Left lung (tissue), 4 donors: ENCODE measurements at regions not wholly inside any gene's neighbourhood (a gene's known extent, or its start where the extent isn't known, plus 50 kb on each side); places are given as distances from the start of the nearest gene placed in this dataset.

Experiments
- ATAC-seq: fragments of 200-7000 bp; cut with Tn5 transposase; one replicate; pipeline ENCODE4 v1.9.1; 2020; ENCODE audit warnings: moderate library complexity
- DNase-seq, 4 donors: peaks; one replicate each; pipeline ENCODE4 v3.0.0-alpha.2; 2013 to 2020
- H3K27ac ChIP-seq, 2 donors: fragments of 200-600 bp; sonication (generic) in 1 of 2; one replicate each; pipeline versions ENCODE4 v1.5.0 to v1.8.0; 2020 to 2021
- H3K27me3 ChIP-seq, 2 donors: fragments of 200-600 bp; sonication (generic) in 1 of 2; one replicate each; pipeline versions ENCODE4 v1.5.0 to v1.8.0; 2020 to 2021
- H3K36me3 ChIP-seq, 2 donors: fragments of 200-600 bp; sonication (generic) in 1 of 2; one replicate each; pipeline versions ENCODE4 v1.5.0 to v1.8.0; 2020 to 2021
- H3K4me1 ChIP-seq, 2 donors: fragments of 200-600 bp; one replicate each; pipeline ENCODE4 v1.8.0; 2021
- H3K4me3 ChIP-seq, 2 donors: fragments of 200-600 bp; sonication (generic) in 1 of 2; one replicate each; pipeline versions ENCODE4 v1.5.0 to v1.8.0; 2020 to 2021; ENCODE audit warnings: mild to moderate bottlenecking in 1 of 2
- H3K9me3 ChIP-seq, 2 donors: fragments of 200-600 bp; sonication (generic) in 1 of 2; one replicate each; pipeline versions ENCODE4 v1.5.0 to v1.8.0; 2020 to 2021
- CTCF ChIP-seq, 2 donors: fragments of 200-600 bp; sonication (generic) in 1 of 2; IDR thresholded peaks; one replicate each; pipeline versions ENCODE4 v1.5.0 to v1.8.0; 2021; ENCODE audit warnings: antibody characterized with exemption in 2 of 2
- intact Hi-C, 2 donors: fragments of 100-400 bp; cut with DNase I; formaldehyde crosslinking; loops; one replicate each; pipeline versions ENCODE4 v1.11.2 to v1.14.2; 2022
- donor health status: DM: no; HTN: yes; CAD: no.
- donor health status: DM: no; HTN: no; CAD: no.

DNA sequence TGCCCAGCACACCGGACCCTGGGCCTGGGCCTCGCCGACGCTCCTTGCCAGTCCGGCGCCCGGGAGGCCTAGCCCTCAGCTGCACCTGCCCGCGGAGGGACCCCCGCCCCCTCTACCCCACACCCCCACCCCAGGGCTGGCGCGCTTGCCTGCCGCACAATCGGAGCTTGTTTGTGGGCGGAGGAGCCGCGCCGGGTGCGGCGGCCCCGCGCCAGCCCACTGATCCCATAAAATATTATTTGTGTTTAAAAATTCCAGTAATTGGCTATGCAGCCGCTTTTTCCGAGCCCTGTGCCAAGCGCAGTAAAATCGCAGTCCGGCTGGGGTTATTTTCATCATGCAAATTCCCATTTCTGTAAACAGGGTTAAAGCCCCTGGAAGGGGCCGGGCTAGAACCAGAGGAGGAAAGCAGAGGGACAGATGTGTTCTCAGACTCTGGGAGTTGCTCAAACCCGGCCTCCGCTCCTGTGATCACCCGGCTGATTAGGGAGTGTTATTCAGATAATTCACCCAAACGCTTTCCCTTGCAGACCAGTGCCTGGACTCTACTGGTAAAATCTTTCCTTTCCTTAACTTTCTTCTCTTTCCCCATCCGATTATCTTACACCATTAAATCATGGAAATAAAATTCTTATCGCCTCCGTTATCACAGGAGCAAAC, 93.1 kb downstream of the NCR2 start:
- ATAC-seq (peak; percentile 4), DNase-seq (peak in 3 of 4 donors; percentile 37 to 67 (median 66))
- intact Hi-C loops: loop anchor here in 1 of 2 donors (10.0 kb wide), 1 partner anchor 166 kb away; no protein-coding TSS in a partner anchor
- Histone ChIP-seq H3K27ac (no peak overlapping the region), H3K36me3 (no peaks in the 10 kb centered on the region), H3K9me3 (no peaks in the 10 kb centered on the region), H3K27me3 (peaks cover 16 to 64% of the 10 kb centered on the region in 2 donors), H3K4me3 (peak overlapping the region; percentile 21 to 42), H3K4me1 (peaks cover 8 to 30% of the 10 kb centered on the region in 2 donors)
- TF ChIP-seq CTCF (IDR thresholded peaks at IDR 0.05): no peak

GRCh38 chr6:41428996-41429421, 93.6 kb downstream of the NCR2 start:
- H3K9me3 ChIP-seq: no peaks in the 10 kb centered on the region
- H3K36me3 ChIP-seq: no peaks in the 10 kb centered on the region
- DNase-seq: peak in 1 of 4 donors; percentile 48
- H3K27ac ChIP-seq: no peak overlapping the region
- peaks cover 8 to 30% of the 10 kb centered on the region in 2 donors for H3K4me1 ChIP-seq
- H3K4me3 ChIP-seq: no peak overlapping the region
- intact Hi-C loops: loop anchor here in 1 of 2 donors (10.0 kb wide), 1 partner anchor 166 kb away; no protein-coding TSS in a partner anchor
- peak; percentile 7 for ATAC-seq
- H3K27me3 ChIP-seq: peaks cover 16 to 64% of the 10 kb centered on the region in 2 donors
- TF ChIP-seq CTCF (IDR thresholded peaks at IDR 0.05): no peak

- H3K27me3 ChIP-seq: peaks cover 16 to 64% of the 10 kb centered on the region in 2 donors
- no peaks in the 10 kb centered on the region for H3K36me3 ChIP-seq
- no peak overlapping the region for H3K27ac ChIP-seq
- ATAC-seq: no peak
- no peak for DNase-seq
- intact Hi-C loops: loop anchor here in 1 of 2 donors (10.0 kb wide), 1 partner anchor 165 kb away; no protein-coding TSS in a partner anchor
- H3K4me1 ChIP-seq: peaks cover 8 to 30% of the 10 kb centered on the region in 2 donors
- no peaks in the 10 kb centered on the region for H3K9me3 ChIP-seq
- no peak for TF ChIP-seq CTCF (IDR thresholded peaks at IDR 0.05)
- H3K4me3 ChIP-seq: no peak overlapping the region
Measured at GRCh38 chr6:41429506-41430504, 94.4 kb downstream of the NCR2 start.

DNA sequence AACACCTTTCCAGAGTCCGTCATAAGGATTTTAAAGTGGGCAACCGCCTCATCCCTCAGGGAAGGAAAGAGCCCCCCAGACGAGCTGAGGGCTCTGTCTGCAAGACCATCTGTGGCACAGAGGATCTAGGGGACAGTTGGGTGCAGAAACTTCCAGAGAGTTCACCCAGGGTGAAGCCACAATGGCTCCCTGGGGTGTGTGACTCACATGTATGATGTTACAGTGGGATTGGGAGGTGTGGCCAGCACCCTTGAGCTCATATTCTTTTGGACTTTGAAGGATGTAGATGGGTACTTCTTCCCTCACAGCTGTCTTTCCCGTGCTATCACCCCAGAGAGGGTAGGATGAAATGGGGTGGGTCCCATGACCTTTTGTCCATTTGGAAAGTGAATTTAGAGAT, 95.5 kb downstream of the NCR2 start:
- no peak overlapping the region for H3K4me3 ChIP-seq
- H3K27ac ChIP-seq: no peak overlapping the region
- H3K27me3 ChIP-seq: peaks cover 16 to 53% of the 10 kb centered on the region in 2 donors
- H3K36me3 ChIP-seq: no peaks in the 10 kb centered on the region
- ATAC-seq (no peak), DNase-seq (no peak)
- H3K9me3 ChIP-seq: no peaks in the 10 kb centered on the region
- no peak for TF ChIP-seq CTCF (IDR thresholded peaks at IDR 0.05)
- H3K4me1 ChIP-seq: peaks cover 8 to 30% of the 10 kb centered on the region in 2 donors
- intact Hi-C loops: no loop called here

DNA sequence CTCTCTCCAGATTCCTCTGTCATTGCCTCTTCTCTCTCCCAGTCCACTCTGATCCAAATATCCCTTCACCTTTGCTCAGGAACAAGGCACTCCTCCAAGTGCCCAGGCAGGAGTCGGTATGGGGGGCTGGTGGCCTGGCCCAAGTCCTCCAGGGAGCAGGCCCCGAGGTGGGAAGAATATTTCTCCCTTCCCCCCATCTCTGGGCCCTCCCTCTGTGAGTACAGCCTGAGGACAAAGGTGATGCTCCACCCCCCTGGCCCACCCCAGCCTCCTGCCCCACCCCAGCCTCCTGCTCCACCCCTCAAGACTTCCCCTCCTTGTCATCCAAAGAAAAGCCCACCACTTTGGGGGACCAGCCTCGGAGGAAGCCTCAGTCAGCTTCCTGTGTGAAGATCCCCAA, 96.9 kb downstream of the NCR2 start:
- H3K4me3 ChIP-seq: no peak overlapping the region
- intact Hi-C loops: no loop called here

More for the DNA sequence above, 96.9 kb downstream of the NCR2 start:
- no peak overlapping the region for H3K27ac ChIP-seq
- peaks cover 8 to 20% of the 10 kb centered on the region in 2 donors for H3K4me1 ChIP-seq
- H3K9me3 ChIP-seq: no peaks in the 10 kb centered on the region
- ATAC-seq (no peak), DNase-seq (no peak)
- peaks cover 10 to 39% of the 10 kb centered on the region in 2 donors for H3K27me3 ChIP-seq
- H3K36me3 ChIP-seq: no peaks in the 10 kb centered on the region
- TF ChIP-seq CTCF (IDR thresholded peaks at IDR 0.05): no peak
